Heart right ventricle (tissue), 16 donors: ENCODE measurements at regions not wholly inside any gene's neighbourhood (a gene's known extent, or its start where the extent isn't known, plus 50 kb on each side); places are given as distances from the start of the nearest gene placed in this dataset.

Experiments
- ATAC-seq, 8 donors: fragments of 200-7000 bp; cut with Tn5 transposase; one replicate each; pipeline ENCODE4 v1.9.1; 2020; ENCODE audit warnings: mild to moderate bottlenecking in 8 of 8, moderate library complexity in 8 of 8, moderate number of reproducible peaks in 1 of 8
- DNase-seq, 2 donors: peaks; one replicate each; pipeline ENCODE4 v3.0.0-alpha.2; 2020
- H3K27ac ChIP-seq, 10 donors: fragments of 200-600 bp; sonication (generic) in 2 of 10; one replicate each; pipeline versions ENCODE4 v1.5.0 to v1.8.0; 2020 to 2022; ENCODE audit warnings: mild to moderate bottlenecking in 3 of 10
- H3K27me3 ChIP-seq, 7 donors: fragments of 200-600 bp; one replicate each; pipeline ENCODE4 v1.8.0; 2021 to 2022; ENCODE audit warnings: mild to moderate bottlenecking in 2 of 7
- H3K36me3 ChIP-seq, 9 donors: fragments of 200-600 bp; sonication (generic) in 1 of 9; one replicate each; pipeline versions ENCODE4 v1.5.0 to v1.8.0; 2020 to 2022; ENCODE audit warnings: mild to moderate bottlenecking in 2 of 9
- H3K4me1 ChIP-seq, 9 donors: fragments of 200-600 bp; sonication (generic) in 1 of 9; one replicate each; pipeline versions ENCODE4 v1.5.0 to v1.8.0; 2020 to 2022; ENCODE audit warnings: mild to moderate bottlenecking in 4 of 9
- H3K4me3 ChIP-seq, 10 donors: fragments of 200-600 bp; sonication (generic) in 2 of 10; one replicate each; pipeline versions ENCODE4 v1.5.0 to v1.8.0; 2020 to 2022; ENCODE audit warnings: mild to moderate bottlenecking in 7 of 10, moderate library complexity in 2 of 10
- H3K9me3 ChIP-seq, 11 donors: fragments of 200-600 bp in 10 of 11; sonication (generic) in 2 of 11; one replicate each; pipeline versions ENCODE4 v1.5.0 to v1.8.0; 2013 to 2022; ENCODE audit warnings: mild to moderate bottlenecking in 2 of 11, control low read depth in 1 of 11, moderate library complexity in 1 of 11
- CTCF ChIP-seq, 9 donors: fragments of 200-600 bp; sonication (generic) in 2 of 9; IDR thresholded peaks; one replicate each; pipeline versions ENCODE4 v1.5.0 to v1.8.0; 2021 to 2022; ENCODE audit warnings: antibody characterized with exemption in 9 of 9, mild to moderate bottlenecking in 5 of 9, moderate library complexity in 1 of 9
- WGBS, 2 donors: extraction: QIAGEN DNeasy Blood & Tissue Kit; methylation state at CpG; one replicate each; pipeline ENCODE4 v1.1.7; 2013; ENCODE audit warnings: inconsistent platforms in 1 of 2; 5-methylcytosine and 5-hydroxymethylcytosine counted together
- intact Hi-C, 10 donors: fragments of 100-400 bp; cut with DNase I; formaldehyde crosslinking; loops; one replicate each; pipeline versions ENCODE4 v1.11.1 to v1.14.2; 2022
- donor health status: Arrhythmogenic right ventricular cardiomyopathy.
- donor health status: ischemic (EF 13 %, LVEDD 7.1; RV severe dilation, severe dysfunction).
- donor health status: healthy with polysubstance abuse.
- donor health status: DM: no; HTN: yes; CAD: no.
- donor health status: DM: no; HTN: no; CAD: no.
- donor health status: ischemic (EF 25% LVEDD 6.9; RV normal size, moderate dysfunction).
- donor health status: ischemic (EF 25% LVEDD 5.7; RV mildly dilated, moderate dysfunction).
- donor health status: healthy.
- donor health status: DM: yes; HTN: yes; CAD: no.
- donor health status: Ischemic cardiomyopathy.
- donor health status: ischemic (EF 35%, LVEDD 5.7; RV mildly dilated, moderate dysfunction).
- donor health status: nonischemic (EF 11% LVEDD 7.7; RV severe dilation, severe dysfunction).
- donor health status: DM: yes; HTN: yes; CAD: no.
- donor health status: PGD.
- donor health status: ischemic (EF 29% LVEDD 5.4; RV normal size, mild dysfunction).
- donor health status: nonischemic (EF 23%, LVEDD 6.1; RV moderate dilation, normal function).

GRCh38 chr5:143464723-143465490, 61.4 kb upstream of the NR3C1 start:
- no peaks in the 10 kb centered on the region for H3K4me1 ChIP-seq
- H3K27ac ChIP-seq = no peak overlapping the region
- DNase-seq (no peak), ATAC-seq (no peak)
- no peak for TF ChIP-seq CTCF (IDR thresholded peaks at IDR 0.05)
- no peaks in the 10 kb centered on the region for H3K36me3 ChIP-seq
- H3K9me3 ChIP-seq = no peaks in the 10 kb centered on the region
- no peaks in the 10 kb centered on the region for H3K27me3 ChIP-seq
- intact Hi-C loops = no loop called here
- 80 to 87% methylated on average over 1 of the region's 1 CpG for WGBS, 2 donors
- no peak overlapping the region for H3K4me3 ChIP-seq

- ATAC-seq = no peak
- Histone ChIP-seq H3K27ac (no peak overlapping the region), H3K9me3 (no peaks in the 10 kb centered on the region), H3K4me1 (peaks cover 0 to 4% (median 0%) of the 10 kb centered on the region in 9 donors), H3K36me3 (no peaks in the 10 kb centered on the region), H3K27me3 (no peaks in the 10 kb centered on the region), H3K4me3 (no peak overlapping the region)
- intact Hi-C loops = no loop called here
- no peak for TF ChIP-seq CTCF (IDR thresholded peaks at IDR 0.05)
- DNase-seq = no peak
These were observed 58.9 kb upstream of the NR3C1 start for GRCh38 chr5:143462431-143462830.

- no peak overlapping the region for H3K27ac ChIP-seq
- intact Hi-C loops = loop anchor here in 1 of 10 donors (10.0 kb wide), 1 partner anchor 185 kb away; no protein-coding TSS in a partner anchor
- DNase-seq = no peak
- ATAC-seq = no peak
- 94 to 96% methylated on average over 4 of the region's 4 CpGs for WGBS, 2 donors
- H3K9me3 ChIP-seq = no peaks in the 10 kb centered on the region
- peaks cover 0 to 10% (median 0%) of the 10 kb centered on the region in 9 donors for H3K4me1 ChIP-seq
- no peaks in the 10 kb centered on the region for H3K27me3 ChIP-seq
- no peak overlapping the region for H3K4me3 ChIP-seq
- TF ChIP-seq CTCF (IDR thresholded peaks at IDR 0.05) = no peak
- no peaks in the 10 kb centered on the region for H3K36me3 ChIP-seq
These were observed 55.9 kb upstream of the NR3C1 start for GRCh38 chr5:143459433-143459832.

GRCh38 chr5:143456952-143457547, 53.6 kb upstream of the NR3C1 start:
- peak in 3 of 8 donors; percentile 44 to 79 (median 44) for ATAC-seq
- 73 to 78% methylated on average over 5 of the region's 5 CpGs for WGBS, 2 donors

More at GRCh38 chr5:143456952-143457547, 53.6 kb upstream of the NR3C1 start:
- no peak for DNase-seq
- no peaks in the 10 kb centered on the region for H3K9me3 ChIP-seq
- no peaks in the 10 kb centered on the region for H3K27me3 ChIP-seq
- no peak overlapping the region for H3K4me3 ChIP-seq
- intact Hi-C loops = loop anchor here in 1 of 10 donors (10.0 kb wide), 1 partner anchor 188 kb away; no protein-coding TSS in a partner anchor
- H3K27ac ChIP-seq = no peak overlapping the region
- peaks cover 0 to 10% (median 0%) of the 10 kb centered on the region in 9 donors for H3K4me1 ChIP-seq
- no peak for TF ChIP-seq CTCF (IDR thresholded peaks at IDR 0.05)
- no peaks in the 10 kb centered on the region for H3K36me3 ChIP-seq
